Left lung (tissue), 4 donors: ENCODE measurements at regions not wholly inside any gene's neighbourhood (a gene's known extent, or its start where the extent isn't known, plus 50 kb on each side); places are given as distances from the start of the nearest gene placed in this dataset.

ENCODE experiments used
- ATAC-seq: fragments of 200-7000 bp; cut with Tn5 transposase; one replicate; pipeline ENCODE4 v1.9.1; 2020; ENCODE audit warnings: moderate library complexity
- DNase-seq, 4 donors: peaks; one replicate each; pipeline ENCODE4 v3.0.0-alpha.2; 2013 to 2020
- H3K27ac ChIP-seq, 2 donors: fragments of 200-600 bp; sonication (generic) in 1 of 2; one replicate each; pipeline versions ENCODE4 v1.5.0 to v1.8.0; 2020 to 2021
- H3K27me3 ChIP-seq, 2 donors: fragments of 200-600 bp; sonication (generic) in 1 of 2; one replicate each; pipeline versions ENCODE4 v1.5.0 to v1.8.0; 2020 to 2021
- H3K36me3 ChIP-seq, 2 donors: fragments of 200-600 bp; sonication (generic) in 1 of 2; one replicate each; pipeline versions ENCODE4 v1.5.0 to v1.8.0; 2020 to 2021
- H3K4me1 ChIP-seq, 2 donors: fragments of 200-600 bp; one replicate each; pipeline ENCODE4 v1.8.0; 2021
- H3K4me3 ChIP-seq, 2 donors: fragments of 200-600 bp; sonication (generic) in 1 of 2; one replicate each; pipeline versions ENCODE4 v1.5.0 to v1.8.0; 2020 to 2021; ENCODE audit warnings: mild to moderate bottlenecking in 1 of 2
- H3K9me3 ChIP-seq, 2 donors: fragments of 200-600 bp; sonication (generic) in 1 of 2; one replicate each; pipeline versions ENCODE4 v1.5.0 to v1.8.0; 2020 to 2021
- intact Hi-C, 2 donors: fragments of 100-400 bp; cut with DNase I; formaldehyde crosslinking; loops; one replicate each; pipeline versions ENCODE4 v1.11.2 to v1.14.2; 2022
- TF ChIP-seq, protein P1 (sequence below), 2 donors: fragments of 200-600 bp; sonication (generic) in 1 of 2; IDR thresholded peaks; one replicate each; pipeline versions ENCODE4 v1.5.0 to v1.8.0; 2021; ENCODE audit warnings: antibody characterized with exemption in 2 of 2
- donor health status: DM: no; HTN: yes; CAD: no.
- donor health status: DM: no; HTN: no; CAD: no.

DNA sequence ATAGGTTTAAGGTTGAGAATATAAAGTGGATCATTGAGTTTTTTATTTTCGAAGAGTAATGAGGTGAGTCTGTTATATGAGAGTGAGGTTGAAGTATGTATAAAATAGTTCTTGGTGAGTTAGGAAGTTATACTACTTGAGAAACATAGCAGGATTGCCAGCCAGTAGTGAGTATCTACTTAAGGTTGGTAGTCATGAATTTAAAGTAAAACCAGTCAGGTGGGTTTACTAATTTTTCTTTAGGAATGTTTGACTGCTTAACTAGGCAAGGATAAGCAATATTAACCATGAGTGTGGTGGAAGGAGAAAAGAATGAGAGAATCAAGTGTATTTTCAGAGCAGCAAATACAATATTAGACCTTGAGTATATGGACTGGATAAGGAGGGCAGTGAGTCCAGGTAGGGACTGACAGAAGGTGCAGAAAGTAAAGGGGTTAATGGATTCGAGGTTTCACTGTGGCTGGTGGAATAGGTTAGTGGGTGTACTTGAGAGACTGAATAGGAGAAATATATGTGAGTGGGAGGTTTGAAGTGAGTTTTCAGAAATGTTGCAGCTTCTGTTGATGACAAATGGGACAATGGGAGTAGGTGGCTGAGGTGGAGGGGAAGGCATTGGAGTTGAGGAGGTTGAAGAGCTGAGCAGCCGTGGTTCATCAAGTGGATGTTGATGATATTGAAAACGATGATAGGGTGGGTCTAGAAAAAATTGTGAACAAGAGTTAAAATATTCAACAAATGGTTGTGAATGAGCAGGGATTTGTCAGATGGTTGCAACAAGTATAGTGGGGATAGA lies 232.5 kb upstream of the ASCC3 start:
- H3K4me1 ChIP-seq = no peaks in the 10 kb centered on the region
- TF ChIP-seq, protein P1, sequence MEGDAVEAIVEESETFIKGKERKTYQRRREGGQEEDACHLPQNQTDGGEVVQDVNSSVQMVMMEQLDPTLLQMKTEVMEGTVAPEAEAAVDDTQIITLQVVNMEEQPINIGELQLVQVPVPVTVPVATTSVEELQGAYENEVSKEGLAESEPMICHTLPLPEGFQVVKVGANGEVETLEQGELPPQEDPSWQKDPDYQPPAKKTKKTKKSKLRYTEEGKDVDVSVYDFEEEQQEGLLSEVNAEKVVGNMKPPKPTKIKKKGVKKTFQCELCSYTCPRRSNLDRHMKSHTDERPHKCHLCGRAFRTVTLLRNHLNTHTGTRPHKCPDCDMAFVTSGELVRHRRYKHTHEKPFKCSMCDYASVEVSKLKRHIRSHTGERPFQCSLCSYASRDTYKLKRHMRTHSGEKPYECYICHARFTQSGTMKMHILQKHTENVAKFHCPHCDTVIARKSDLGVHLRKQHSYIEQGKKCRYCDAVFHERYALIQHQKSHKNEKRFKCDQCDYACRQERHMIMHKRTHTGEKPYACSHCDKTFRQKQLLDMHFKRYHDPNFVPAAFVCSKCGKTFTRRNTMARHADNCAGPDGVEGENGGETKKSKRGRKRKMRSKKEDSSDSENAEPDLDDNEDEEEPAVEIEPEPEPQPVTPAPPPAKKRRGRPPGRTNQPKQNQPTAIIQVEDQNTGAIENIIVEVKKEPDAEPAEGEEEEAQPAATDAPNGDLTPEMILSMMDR (IDR thresholded peaks at IDR 0.05) = no peak
- H3K27ac ChIP-seq = no peak overlapping the region
- DNase-seq (peak in 1 of 4 donors; percentile 13), ATAC-seq (peak; percentile 45)
- intact Hi-C loops = no loop called here
- no peak overlapping the region for H3K4me3 ChIP-seq
- H3K27me3 ChIP-seq = no peaks in the 10 kb centered on the region
- no peaks in the 10 kb centered on the region for H3K9me3 ChIP-seq
- H3K36me3 ChIP-seq = no peaks in the 10 kb centered on the region

DNA sequence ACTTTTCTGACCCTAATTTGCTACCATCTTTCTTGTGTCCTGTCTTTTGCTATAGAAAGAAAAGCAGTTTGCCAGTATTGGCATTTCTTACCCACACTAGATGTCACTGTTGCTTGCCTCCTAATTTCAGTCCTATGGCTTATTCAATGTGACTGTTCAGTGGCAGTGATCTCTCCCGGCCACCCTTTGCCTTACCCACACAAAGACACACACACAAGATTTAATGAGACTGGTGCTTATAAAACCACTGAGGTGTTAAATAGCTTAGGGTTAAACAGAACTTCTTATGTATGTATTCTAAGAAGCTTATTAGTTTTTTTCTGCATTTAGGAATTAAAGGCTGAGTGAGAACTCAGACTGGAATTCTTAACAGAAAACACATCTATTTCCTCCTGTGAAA lies 233.6 kb upstream of the ASCC3 start:
- intact Hi-C loops = no loop called here
- Histone ChIP-seq H3K27ac (no peak overlapping the region), H3K27me3 (no peaks in the 10 kb centered on the region), H3K36me3 (no peaks in the 10 kb centered on the region), H3K4me1 (no peaks in the 10 kb centered on the region), H3K4me3 (no peak overlapping the region), H3K9me3 (no peaks in the 10 kb centered on the region)
- ATAC-seq = peak; percentile 84
- TF ChIP-seq, protein P1 (IDR thresholded peaks at IDR 0.05) = peak in 1 of 2 donors; percentile 27
- DNase-seq = peak in 2 of 4 donors; percentile 3 to 31

DNA sequence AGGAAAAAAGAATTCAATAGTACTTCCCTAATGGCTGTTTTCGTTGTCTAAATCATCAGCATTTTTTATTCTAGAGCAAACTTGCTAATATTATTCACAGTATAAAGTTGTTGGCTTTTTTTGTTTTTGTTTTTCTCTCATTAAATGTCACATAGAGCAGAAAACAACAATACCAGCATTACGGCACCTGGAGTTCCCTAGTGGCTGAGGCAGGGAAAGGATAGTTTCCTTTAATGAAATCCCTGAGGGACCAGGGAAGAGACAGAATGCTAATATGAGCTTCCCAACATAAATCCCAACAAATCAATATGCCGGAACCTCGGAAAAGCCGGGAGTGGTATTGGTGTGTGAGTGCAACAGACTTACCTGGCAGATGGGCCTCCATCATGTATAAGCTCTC lies 235.2 kb upstream of the ASCC3 start:
- Histone ChIP-seq H3K36me3 (no peaks in the 10 kb centered on the region), H3K27me3 (no peaks in the 10 kb centered on the region), H3K27ac (no peak overlapping the region), H3K4me3 (no peak overlapping the region), H3K4me1 (no peaks in the 10 kb centered on the region), H3K9me3 (no peaks in the 10 kb centered on the region)
- TF ChIP-seq, protein P1 (IDR thresholded peaks at IDR 0.05) = no peak
- no peak for ATAC-seq
- intact Hi-C loops = no loop called here
- DNase-seq = no peak

DNA sequence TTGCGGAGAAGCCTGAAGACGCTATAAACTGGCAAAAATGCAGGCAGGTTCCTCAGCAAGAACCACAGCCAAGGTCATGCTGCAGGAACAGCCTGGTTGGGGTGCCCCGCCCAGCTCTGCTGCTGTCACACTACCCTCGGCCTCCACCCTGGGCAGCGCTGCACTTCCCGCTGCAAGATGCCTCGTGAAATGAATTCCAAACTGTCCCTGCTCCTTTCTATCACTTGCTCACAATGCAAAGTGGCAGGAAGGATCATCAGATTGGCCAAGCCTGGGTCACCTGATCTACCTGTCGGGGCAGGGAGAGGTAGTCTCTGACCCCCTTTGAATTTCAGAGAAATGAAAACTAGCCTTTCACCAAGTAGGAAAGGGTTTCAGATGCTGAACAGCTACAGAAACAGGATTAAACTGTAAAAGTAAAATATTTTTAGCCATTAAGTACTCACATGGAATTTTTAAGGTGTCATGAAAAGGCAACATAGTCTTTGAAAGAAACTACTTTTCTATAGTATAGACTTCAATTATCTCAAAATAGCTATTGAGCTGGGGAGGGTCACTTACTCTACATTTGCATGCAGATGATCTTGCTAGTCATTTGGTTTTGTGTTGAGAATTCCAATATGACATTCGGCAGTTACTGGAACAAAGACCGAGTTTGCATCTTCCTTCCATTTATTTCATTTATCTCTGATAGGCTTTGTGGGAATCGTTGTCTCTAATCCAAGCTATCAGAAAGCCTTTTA lies 236.4 kb upstream of the ASCC3 start:
- no peaks in the 10 kb centered on the region for H3K4me1 ChIP-seq
- ATAC-seq = no peak
- intact Hi-C loops = no loop called here
- H3K27me3 ChIP-seq = no peaks in the 10 kb centered on the region
- DNase-seq = peak in 1 of 4 donors; percentile 44
- no peak overlapping the region for H3K27ac ChIP-seq
- no peaks in the 10 kb centered on the region for H3K9me3 ChIP-seq
- no peak overlapping the region for H3K4me3 ChIP-seq
- TF ChIP-seq, protein P1 (IDR thresholded peaks at IDR 0.05) = no peak
- H3K36me3 ChIP-seq = no peaks in the 10 kb centered on the region

DNA sequence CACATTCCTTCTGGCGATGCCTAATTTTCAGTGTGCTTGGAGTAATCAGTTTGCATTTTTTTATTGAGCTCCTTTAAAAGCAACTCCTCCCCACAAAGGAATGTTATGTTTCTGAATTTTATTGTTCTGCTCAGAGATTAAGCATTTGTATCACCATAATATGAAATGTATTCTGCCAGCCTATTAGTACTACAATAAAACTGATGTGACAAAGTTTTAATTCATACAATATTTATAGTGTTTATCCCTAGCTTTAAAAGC lies 236.9 kb upstream of the ASCC3 start:
- no peaks in the 10 kb centered on the region for H3K9me3 ChIP-seq
- TF ChIP-seq, protein P1 (IDR thresholded peaks at IDR 0.05) = no peak
- H3K36me3 ChIP-seq = no peaks in the 10 kb centered on the region
- H3K27ac ChIP-seq = no peak overlapping the region
- DNase-seq (no peak), ATAC-seq (no peak)
- H3K4me1 ChIP-seq = no peaks in the 10 kb centered on the region
- no peak overlapping the region for H3K4me3 ChIP-seq
- H3K27me3 ChIP-seq = no peaks in the 10 kb centered on the region
- intact Hi-C loops = no loop called here
